Globus pallidus (tissue), 1 donor: ENCODE measurements at regions not wholly inside any gene's neighbourhood (a gene's known extent, or its start where the extent isn't known, plus 50 kb on each side); places are given as distances from the start of the nearest gene placed in this dataset.

Source experiments
- DNase-seq: peaks from one replicate; pipeline ENCODE4 v3.0.0-alpha.2; 2015; ENCODE audit warnings: low spot score

GRCh38 chr2:72004201-72004915 lies 143.3 kb downstream of the CYP26B1 start:
- DNase-seq = no peak

GRCh38 chr2:72003796-72004195 lies 143.9 kb downstream of the CYP26B1 start:
- DNase-seq = no peak

- no peak for DNase-seq
Observed at GRCh38 chr2:72003124-72003523, 144.5 kb downstream of the CYP26B1 start.

DNA sequence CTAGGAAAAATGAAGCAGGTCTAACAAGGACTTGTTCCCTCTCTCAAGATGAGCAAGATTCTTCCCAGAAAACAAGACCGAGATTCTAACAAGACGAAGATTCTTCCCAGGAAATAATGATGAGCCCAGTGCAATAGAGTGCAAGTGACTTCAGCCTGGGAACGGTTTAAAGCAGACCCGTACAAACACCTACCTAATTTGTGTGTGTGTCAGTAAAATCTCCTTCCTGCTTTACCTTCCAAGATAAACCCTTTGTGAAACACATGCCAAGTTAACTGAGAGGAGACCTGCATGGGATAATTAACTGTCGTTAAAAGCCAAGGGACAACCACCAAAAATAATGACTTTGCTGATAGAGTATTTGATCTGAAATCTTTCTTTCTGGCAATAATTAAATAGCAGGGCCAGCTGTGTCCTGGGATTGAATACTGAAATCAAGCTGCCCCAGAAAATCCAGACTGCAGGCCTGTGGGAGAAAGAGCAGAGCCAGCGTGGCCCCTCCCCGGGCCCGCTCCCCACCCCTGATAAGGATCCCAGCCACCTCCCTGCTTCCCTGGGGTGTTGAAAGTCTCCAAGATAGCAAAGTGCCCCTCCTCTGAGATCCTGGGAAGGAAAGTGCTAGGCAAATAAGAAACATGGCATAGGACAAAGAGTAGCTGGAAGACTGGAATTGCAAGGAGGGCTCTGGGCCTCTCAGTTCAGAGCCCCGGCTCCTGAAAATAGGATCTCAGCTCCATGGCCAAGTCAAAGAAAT lies 145.5 kb downstream of the CYP26B1 start:
- DNase-seq = no peak

DNA sequence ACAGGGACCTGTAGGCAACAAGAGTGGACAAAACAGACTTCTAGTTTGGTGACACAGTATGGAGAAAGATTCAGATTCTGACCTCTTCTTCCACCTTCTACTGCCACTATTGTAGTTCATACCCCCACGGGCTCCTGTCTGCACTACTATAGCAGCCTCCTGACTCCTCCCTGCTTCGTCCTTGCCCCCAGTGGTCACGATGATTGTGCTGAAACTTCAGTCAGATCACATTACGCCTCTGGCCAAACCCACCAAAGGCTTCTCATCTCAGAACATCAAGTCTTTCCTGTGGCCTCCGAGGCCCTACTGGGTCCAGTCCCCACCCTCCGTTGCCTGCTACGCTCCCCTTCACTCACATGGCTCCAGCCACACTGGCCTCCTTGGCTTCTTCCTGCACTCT lies 147.6 kb downstream of the CYP26B1 start:
- no peak for DNase-seq

GRCh38 chr2:71999580-71999979 lies 148.1 kb downstream of the CYP26B1 start:
- no peak for DNase-seq

DNA sequence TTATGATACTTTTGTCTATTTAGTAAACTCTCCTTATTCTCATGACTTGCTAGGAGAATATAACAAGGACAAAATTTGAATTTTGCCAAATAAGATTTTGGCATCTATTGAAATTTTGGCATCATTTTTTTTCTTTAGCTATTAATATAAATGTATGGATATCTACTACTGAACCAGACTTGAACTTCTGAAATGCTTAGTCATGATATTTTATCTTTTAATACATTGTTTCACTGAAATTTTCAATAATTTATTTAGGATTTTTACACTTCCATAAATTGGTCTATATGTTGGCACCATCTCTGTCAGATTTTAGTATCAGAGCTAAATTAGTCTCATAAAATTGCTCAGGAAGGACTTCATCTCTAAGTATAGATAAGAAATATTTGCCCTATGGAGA lies 149.8 kb downstream of the CYP26B1 start:
- no peak for DNase-seq

DNA sequence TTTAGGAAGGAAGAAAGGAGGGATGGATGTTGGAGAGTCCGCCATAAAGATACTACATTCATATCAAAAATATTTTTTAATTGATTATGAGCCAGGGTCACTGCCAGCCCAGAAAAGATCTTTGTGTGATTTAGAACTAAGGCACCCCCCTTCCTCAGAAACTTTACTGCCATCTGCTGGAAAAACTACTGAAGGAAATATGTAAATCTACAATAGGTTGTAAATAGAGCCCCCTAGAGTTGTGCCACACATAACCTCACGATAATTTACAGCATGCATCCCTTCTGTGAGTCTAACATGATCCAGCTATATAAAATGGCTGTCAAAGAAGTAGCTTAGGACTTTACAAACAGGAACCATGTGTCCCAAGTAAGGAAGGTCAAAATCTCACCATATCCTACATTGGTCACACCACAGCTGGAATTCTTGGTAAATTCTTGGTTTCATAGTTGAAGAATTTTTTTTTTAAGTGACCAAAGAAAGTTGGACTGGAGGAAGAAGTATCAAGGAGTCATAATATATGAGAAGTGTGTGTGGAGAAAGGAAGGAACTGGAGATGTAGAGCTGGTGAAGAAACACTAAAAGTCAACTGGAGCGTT lies 152.5 kb downstream of the CYP26B1 start:
- DNase-seq = no peak

DNA sequence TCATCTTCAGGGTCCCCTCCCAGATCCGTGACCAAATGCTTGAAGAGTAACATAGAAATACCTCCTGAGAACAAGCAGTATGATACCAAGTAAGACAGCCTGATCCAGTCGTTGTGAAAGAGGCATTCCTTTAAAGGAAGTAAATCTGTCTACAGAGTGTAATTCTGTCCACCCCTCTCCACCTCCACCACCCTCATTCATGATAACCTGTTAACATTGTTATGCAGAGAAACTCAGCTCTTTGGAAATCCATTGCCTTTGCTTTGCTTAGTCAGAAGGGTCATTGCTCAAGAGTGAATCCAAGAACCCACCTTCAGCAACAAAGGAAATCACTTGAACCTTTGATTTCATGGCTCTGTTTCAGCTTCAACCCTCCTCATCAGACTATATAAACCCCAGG lies 155.6 kb downstream of the CYP26B1 start:
- no peak for DNase-seq

DNA sequence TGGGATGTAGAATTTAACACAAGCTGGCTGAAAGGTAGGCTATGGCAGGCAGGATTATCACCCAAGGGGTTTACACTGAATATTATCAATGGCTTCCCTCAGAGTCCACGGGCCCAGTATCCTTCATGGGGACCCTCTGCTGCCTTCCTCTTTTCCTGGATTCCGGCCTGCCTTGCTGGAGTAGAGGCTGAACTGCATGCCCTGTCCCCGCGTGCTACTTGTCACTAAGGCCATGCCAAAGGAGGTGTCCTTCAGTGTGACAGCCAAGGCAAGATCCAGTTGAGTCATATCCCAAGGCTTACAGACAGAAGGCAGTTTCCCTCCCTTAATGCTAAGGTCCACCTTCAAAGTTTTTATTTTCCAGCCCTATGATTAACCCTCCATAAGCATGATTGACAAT lies 156.3 kb downstream of the CYP26B1 start:
- DNase-seq = no peak

- no peak for DNase-seq
Observed at GRCh38 chr2:71990826-71991225, 156.8 kb downstream of the CYP26B1 start.

DNA sequence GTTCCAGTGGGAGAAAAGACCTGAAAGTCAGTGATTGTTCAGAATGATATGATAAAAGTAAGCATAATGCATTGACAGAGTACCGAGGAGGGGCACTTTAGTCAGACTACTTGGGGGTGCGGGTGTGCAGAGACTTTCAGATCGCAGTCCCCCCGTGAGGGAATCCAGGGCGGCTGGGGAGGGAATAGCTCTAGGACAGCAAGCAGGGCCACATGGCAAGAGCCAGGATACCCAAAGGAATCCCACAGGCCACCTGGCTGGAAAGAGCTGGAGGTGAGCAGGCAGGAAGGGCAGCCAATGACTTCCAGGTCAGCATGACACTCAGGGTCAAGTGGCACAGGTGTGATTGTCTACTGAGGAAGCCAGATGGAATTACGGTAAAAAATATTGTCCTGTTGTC lies 157.5 kb downstream of the CYP26B1 start:
- no peak for DNase-seq

DNA sequence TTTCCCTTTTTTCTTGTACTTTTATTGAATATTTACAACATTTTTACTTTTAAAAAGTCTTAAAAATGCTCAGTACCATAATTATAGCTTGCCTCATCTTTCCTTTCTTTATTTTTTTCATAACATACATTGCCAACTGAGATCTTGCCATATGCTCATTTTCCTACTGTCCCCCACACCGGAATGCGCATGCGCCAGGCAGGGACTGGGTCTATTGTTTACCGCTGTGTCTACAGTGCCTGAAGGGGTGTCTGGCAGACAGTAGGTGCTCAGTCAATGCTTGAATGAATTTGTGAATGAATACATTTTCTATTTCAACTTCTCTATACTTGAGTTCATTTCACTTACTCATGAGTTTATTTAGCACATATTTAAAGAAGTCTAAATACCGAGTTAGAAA lies 158.0 kb downstream of the CYP26B1 start:
- DNase-seq = no peak

GRCh38 chr2:71988170-71988569 lies 159.5 kb downstream of the CYP26B1 start:
- no peak for DNase-seq

- DNase-seq = no peak
Observed at GRCh38 chr2:71976685-71977084, 171.0 kb downstream of the CYP26B1 start.

DNA sequence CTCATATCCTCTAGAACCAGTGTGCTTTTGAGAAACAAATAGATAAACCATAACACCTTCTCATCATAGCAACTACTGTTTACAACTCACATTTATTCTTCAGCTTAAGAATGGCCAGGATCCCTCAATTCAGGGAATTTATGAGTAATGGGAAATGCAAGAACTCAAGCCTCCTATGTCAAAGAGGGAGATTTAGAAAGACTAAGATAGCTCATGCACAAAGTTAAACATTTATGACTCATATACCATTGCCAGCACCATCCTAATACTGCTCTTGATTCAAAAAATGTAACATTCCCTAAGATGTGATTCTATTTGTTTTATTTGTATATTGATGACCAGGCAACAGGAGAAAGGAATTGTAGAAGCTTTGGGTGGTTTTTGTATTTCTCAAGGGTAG lies 172.8 kb downstream of the CYP26B1 start:
- no peak for DNase-seq

DNA sequence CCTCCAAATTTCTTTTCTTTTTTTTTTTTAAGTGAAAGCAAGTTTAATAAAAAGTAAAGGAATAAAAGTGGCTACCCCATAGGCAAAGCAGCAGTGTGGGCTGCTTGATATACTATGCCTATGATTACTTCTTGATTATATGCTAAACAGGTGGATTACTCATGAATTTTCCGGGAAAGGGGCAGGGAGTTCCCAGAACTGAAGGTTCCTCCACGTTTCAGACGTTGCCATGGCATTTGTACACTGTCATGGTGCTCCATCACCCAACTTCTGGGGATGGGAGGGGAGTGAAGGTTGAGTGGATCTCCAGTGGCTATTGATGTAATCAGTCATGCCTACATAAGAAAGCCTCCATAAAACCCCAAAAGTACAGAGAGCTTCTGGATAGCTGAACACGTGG lies 176.2 kb downstream of the CYP26B1 start:
- DNase-seq = no peak

DNA sequence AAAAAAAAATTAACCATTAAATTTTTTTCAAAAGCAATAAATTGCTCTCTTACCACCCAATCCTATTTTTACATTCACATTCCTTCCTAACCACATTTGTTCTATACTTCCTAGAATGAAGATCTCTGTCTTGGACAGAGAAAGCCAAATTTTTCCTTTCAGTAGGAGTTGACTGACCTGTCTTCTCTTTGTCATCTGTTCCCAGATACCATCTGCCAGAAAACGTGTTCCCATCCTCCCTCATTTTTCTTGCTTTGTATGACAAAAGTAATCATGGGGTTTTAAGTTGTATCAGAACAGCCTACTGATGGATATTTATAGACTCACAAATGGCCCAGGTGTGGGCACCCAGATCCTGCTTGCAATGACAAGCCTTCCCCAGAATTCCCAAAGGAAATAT lies 182.1 kb downstream of the CYP26B1 start:
- no peak for DNase-seq

DNA sequence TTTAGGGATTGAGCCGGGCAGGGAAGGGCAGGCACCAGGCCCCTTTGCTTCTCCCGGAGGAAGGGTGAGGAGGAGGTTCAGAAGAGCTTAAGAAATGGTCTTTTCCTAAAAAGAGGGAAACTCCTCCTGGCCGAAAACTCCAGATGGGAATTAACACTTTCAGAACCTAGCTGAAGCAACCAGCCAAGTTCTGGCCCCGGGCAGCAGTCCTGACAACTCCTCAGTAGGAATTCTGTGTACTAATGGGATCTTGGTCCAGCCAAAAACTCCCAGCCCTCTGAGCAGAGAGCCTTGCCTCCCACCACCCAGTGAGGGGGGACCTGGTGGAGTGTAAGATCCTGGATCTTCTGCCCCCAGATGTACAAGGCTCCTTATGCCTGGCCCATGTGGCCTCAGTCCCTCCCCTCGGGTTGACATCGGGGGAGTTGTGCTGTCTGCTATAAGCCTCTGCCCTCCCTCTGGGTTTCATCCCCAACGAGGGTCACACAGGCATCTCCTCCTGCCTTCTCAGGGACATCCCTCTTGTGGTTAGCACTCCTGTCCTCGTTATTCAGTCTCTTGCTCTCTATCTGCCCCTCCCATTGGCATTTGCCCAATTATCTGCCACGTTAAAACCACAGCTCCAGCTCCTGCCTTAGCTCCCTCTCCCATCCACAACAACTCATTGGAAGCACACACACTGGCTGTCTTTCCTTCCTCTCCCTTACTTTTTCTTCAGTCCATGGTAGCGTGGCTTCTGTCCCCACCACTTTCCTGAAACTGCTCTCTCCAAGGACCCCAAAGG lies 184.6 kb downstream of the CYP26B1 start:
- DNase-seq = no peak

DNA sequence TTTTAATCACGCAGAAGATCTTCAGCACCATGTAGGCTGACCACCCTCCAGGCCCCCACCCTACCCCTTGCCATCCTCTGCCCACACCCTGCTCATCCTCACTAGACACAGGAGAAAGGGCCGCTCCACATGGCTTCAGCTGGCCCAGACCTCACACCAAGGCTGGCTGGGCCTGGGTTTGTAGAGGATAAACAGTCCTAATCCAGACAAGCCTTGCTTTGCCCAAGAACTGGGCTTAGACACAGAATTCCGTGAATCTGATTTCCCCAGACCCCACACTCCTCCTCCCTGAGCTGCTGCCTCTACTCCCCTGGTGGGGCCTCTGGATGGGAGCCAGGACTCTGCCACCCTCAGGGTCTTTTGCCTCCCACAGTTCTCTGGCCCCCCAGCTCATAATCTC lies 185.3 kb downstream of the CYP26B1 start:
- DNase-seq = no peak

- DNase-seq = no peak
Observed at GRCh38 chr2:71961289-71962027, 186.2 kb downstream of the CYP26B1 start.

GRCh38 chr2:71959494-71959893 lies 188.2 kb downstream of the CYP26B1 start:
- DNase-seq = no peak
